Kidney (tissue), 13 donors: ENCODE measurements at regions not wholly inside any gene's neighbourhood (a gene's known extent, or its start where the extent isn't known, plus 50 kb on each side); places are given as distances from the start of the nearest gene placed in this dataset.

Experiments used
- DNase-seq, 5 donors: peaks; one replicate each; pipeline ENCODE4 v3.0.0-alpha.2; 2013 to 2020
- FAIRE-seq: peaks from 2 replicates; lab custom pipeline; 2012; peaks lifted over from hg19 to GRCh38; lab: Jason Lieb, UNC
- H3K27ac ChIP-seq, 2 donors: one replicate each; pipeline ENCODE4 v1.7.0; 2013; ENCODE audit warnings: low read depth in 2 of 2, low read length in 2 of 2, inconsistent platforms in 1 of 2
- H3K27me3 ChIP-seq: one replicate; pipeline ENCODE4 v1.7.1; 2013; ENCODE audit warnings: low read length, inconsistent platforms; ENCODE audit not compliant: control insufficient read depth, insufficient read depth
- H3K36me3 ChIP-seq, 3 donors: one replicate each; pipeline versions ENCODE4 v1.7.0 to v1.7.1; 2013; ENCODE audit warnings: low read length in 3 of 3, control low read depth in 1 of 3, inconsistent platforms in 1 of 3; ENCODE audit not compliant: insufficient read depth in 3 of 3, control insufficient read depth in 2 of 3
- H3K4me1 ChIP-seq, 3 donors: one replicate each; pipeline versions ENCODE4 v1.7.0 to v1.7.1; 2013; ENCODE audit warnings: low read length in 3 of 3, inconsistent platforms in 1 of 3, low read depth in 1 of 3; ENCODE audit not compliant: control insufficient read depth in 2 of 3, insufficient read depth in 2 of 3
- H3K4me3 ChIP-seq, 3 donors: one replicate each; pipeline versions ENCODE4 v1.7.0 to v1.8.1; 2013; ENCODE audit warnings: low read length in 3 of 3, control low read depth in 1 of 3, inconsistent platforms in 1 of 3
- H3K9ac ChIP-seq, 3 donors: one replicate each; pipeline versions ENCODE4 v1.7.0 to v1.7.1; 2013; ENCODE audit warnings: low read length in 3 of 3, control low read depth in 1 of 3, inconsistent platforms in 1 of 3
- H3K9me3 ChIP-seq, 3 donors: one replicate each; pipeline versions ENCODE4 v1.7.0 to v1.7.1; 2013; ENCODE audit warnings: low read length in 3 of 3, control low read depth in 1 of 3, inconsistent platforms in 1 of 3; ENCODE audit not compliant: control insufficient read depth in 2 of 3, insufficient read depth in 1 of 3
- intact Hi-C: fragments of 100-400 bp; cut with DNase I; formaldehyde crosslinking; loops from one replicate; pipeline ENCODE4 v1.11.1; 2022
- TF ChIP-seq, protein P1 (sequence below): IDR thresholded peaks from 3 replicates; pipeline ENCODE4 v1.5.1; 2012; ENCODE audit warnings: mild to moderate bottlenecking, moderate library complexity, borderline replicate concordance; ENCODE audit not compliant: insufficient read depth; ENCODE audit errors: extremely low read depth
- donor health status: control.
- donor health status: control.
- donor health status: control.
- donor health status: control.
- donor health status: control.
- donor health status: DM: yes; HTN: yes; CAD: no.
- donor health status: Normal renal cell carcinoma (clear cell type).

GRCh38 chr18:78309307-78309706, 670.3 kb upstream of the SALL3 start:
- intact Hi-C loops: no loop called here
- no peak overlapping the region for H3K27ac ChIP-seq
- DNase-seq: no peak
- H3K27me3 ChIP-seq: no peaks in the 10 kb centered on the region
- no peak for FAIRE-seq
- TF ChIP-seq, protein P1, sequence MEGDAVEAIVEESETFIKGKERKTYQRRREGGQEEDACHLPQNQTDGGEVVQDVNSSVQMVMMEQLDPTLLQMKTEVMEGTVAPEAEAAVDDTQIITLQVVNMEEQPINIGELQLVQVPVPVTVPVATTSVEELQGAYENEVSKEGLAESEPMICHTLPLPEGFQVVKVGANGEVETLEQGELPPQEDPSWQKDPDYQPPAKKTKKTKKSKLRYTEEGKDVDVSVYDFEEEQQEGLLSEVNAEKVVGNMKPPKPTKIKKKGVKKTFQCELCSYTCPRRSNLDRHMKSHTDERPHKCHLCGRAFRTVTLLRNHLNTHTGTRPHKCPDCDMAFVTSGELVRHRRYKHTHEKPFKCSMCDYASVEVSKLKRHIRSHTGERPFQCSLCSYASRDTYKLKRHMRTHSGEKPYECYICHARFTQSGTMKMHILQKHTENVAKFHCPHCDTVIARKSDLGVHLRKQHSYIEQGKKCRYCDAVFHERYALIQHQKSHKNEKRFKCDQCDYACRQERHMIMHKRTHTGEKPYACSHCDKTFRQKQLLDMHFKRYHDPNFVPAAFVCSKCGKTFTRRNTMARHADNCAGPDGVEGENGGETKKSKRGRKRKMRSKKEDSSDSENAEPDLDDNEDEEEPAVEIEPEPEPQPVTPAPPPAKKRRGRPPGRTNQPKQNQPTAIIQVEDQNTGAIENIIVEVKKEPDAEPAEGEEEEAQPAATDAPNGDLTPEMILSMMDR: no peak
- H3K9me3 ChIP-seq: no peaks in the 10 kb centered on the region
- no peaks in the 10 kb centered on the region for H3K36me3 ChIP-seq
- no peak overlapping the region for H3K4me3 ChIP-seq
- H3K9ac ChIP-seq: no peak overlapping the region
- no peaks in the 10 kb centered on the region for H3K4me1 ChIP-seq

GRCh38 chr18:78309924-78310323, 669.7 kb upstream of the SALL3 start:
- Histone ChIP-seq H3K4me1 (no peaks in the 10 kb centered on the region), H3K9ac (no peak overlapping the region), H3K27me3 (no peaks in the 10 kb centered on the region), H3K9me3 (no peaks in the 10 kb centered on the region), H3K27ac (no peak overlapping the region), H3K4me3 (no peak overlapping the region), H3K36me3 (no peaks in the 10 kb centered on the region)
- intact Hi-C loops: no loop called here
- TF ChIP-seq, protein P1: no peak
- FAIRE-seq: no peak
- peak in 1 of 5 donors; percentile 10 for DNase-seq

DNA sequence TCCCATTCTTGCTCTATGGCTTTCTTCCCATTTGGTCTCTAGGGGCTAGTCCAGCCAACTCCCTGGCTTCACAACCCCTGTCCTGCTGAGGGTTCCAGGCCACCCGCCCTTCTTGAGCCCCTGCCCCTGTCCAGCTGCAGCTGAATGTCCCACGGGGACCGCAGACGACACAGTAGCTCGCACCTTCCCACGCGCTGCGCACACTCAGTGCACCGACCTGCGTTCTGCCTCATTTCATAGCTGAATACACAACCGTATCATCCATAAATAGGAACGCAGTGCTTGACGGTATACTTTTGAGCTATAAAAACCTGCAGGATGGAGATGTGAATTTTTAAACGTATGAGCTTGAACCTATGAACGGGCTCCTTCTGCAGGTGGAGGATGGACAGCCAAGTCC, 660.4 kb upstream of the SALL3 start:
- H3K9me3 ChIP-seq: no peaks in the 10 kb centered on the region
- FAIRE-seq (no peak), DNase-seq (no peak)
- intact Hi-C loops: no loop called here
- H3K36me3 ChIP-seq: no peaks in the 10 kb centered on the region
- no peaks in the 10 kb centered on the region for H3K4me1 ChIP-seq
- no peak overlapping the region for H3K4me3 ChIP-seq
- no peak overlapping the region for H3K9ac ChIP-seq
- no peaks in the 10 kb centered on the region for H3K27me3 ChIP-seq
- H3K27ac ChIP-seq: no peak overlapping the region
- TF ChIP-seq, protein P1: no peak

DNA sequence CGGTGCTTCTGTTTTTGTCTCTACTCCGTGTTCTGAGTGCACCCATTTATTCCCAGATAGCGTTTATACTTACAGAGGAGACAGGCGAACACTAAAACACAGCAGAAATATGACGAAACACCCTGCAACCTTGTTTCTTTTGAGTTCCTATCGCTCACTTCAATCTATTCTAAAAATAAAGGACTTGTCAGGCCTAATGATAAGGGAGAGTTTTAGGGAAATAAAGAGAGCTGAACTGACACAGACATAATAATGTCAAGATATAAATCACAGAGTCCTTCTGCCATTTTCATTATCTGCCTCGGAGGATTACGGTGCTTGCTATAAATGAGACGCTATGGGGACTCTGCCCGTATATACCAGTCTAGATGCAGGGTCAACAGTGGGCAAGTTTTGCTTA, 659.7 kb upstream of the SALL3 start:
- H3K4me3 ChIP-seq: no peak overlapping the region
- no peak for DNase-seq

More for the DNA sequence above, 659.7 kb upstream of the SALL3 start:
- H3K9ac ChIP-seq: no peak overlapping the region
- no peak for FAIRE-seq
- H3K36me3 ChIP-seq: no peaks in the 10 kb centered on the region
- no peaks in the 10 kb centered on the region for H3K4me1 ChIP-seq
- no peaks in the 10 kb centered on the region for H3K9me3 ChIP-seq
- no peaks in the 10 kb centered on the region for H3K27me3 ChIP-seq
- H3K27ac ChIP-seq: no peak overlapping the region
- intact Hi-C loops: no loop called here
- TF ChIP-seq, protein P1: no peak
